ENCODE measurements at regions not wholly inside any gene's neighbourhood (a gene's known extent, or its start where the extent isn't known, plus 50 kb on each side); places are given as distances from the start of the nearest gene placed in this dataset.
"Not testable (repeated sequence)": the region's sequence is repeated elsewhere in the genome, so short reads cannot be mapped to it uniquely, and the experiment has no call there.

- no peak overlapping the region for H3K4me3 ChIP-seq (ENCODE audit: low read depth, low read length)
Measured at GRCh38 chr6:16909658-16910360, 148.5 kb upstream of the ATXN1 start.

GRCh38 chr6:16907991-16908390 is 146.7 kb upstream of the ATXN1 start:
- H3K4me3 ChIP-seq (ENCODE audit: low read depth, low read length), result no peak overlapping the region

GRCh38 chr6:16904957-16905356 is 143.7 kb upstream of the ATXN1 start:
- H3K4me3 ChIP-seq (ENCODE audit: low read depth, low read length), result no peak overlapping the region

- H3K4me3 ChIP-seq (ENCODE audit: low read depth, low read length), result no peak overlapping the region
Measured at GRCh38 chr6:16903470-16903869, 142.2 kb upstream of the ATXN1 start.

- H3K4me3 ChIP-seq (ENCODE audit: low read depth, low read length), result no peak overlapping the region
Measured at GRCh38 chr6:16902502-16902901, 141.2 kb upstream of the ATXN1 start.

- no peak overlapping the region for H3K4me3 ChIP-seq (ENCODE audit: low read depth, low read length)
Measured at GRCh38 chr6:16901782-16902181, 140.5 kb upstream of the ATXN1 start.

GRCh38 chr6:16901306-16901705 is 140.0 kb upstream of the ATXN1 start:
- no peak overlapping the region for H3K4me3 ChIP-seq (ENCODE audit: low read depth, low read length)

GRCh38 chr6:16898640-16899396 is 137.6 kb upstream of the ATXN1 start:
- H3K4me3 ChIP-seq (ENCODE audit: low read depth, low read length), result no peak overlapping the region

GRCh38 chr6:16897669-16898068 is 136.4 kb upstream of the ATXN1 start:
- no peak overlapping the region for H3K4me3 ChIP-seq (ENCODE audit: low read depth, low read length)

- no peak overlapping the region for H3K4me3 ChIP-seq (ENCODE audit: low read depth, low read length)
Measured at GRCh38 chr6:16894301-16894700, 133.0 kb upstream of the ATXN1 start.

- not testable (repeated sequence) for H3K4me3 ChIP-seq (ENCODE audit: low read depth, low read length)
Measured at GRCh38 chr6:16891110-16891509, 129.8 kb upstream of the ATXN1 start.

GRCh38 chr6:16885411-16886160 is 124.3 kb upstream of the ATXN1 start:
- no peak overlapping the region for H3K4me3 ChIP-seq (ENCODE audit: low read depth, low read length)

GRCh38 chr6:16884526-16884925 is 123.3 kb upstream of the ATXN1 start:
- H3K4me3 ChIP-seq (ENCODE audit: low read depth, low read length), result no peak overlapping the region

- H3K4me3 ChIP-seq (ENCODE audit: low read depth, low read length), result no peak overlapping the region
Measured at GRCh38 chr6:16883414-16883813, 122.2 kb upstream of the ATXN1 start.

GRCh38 chr6:16882230-16882629 is 121.0 kb upstream of the ATXN1 start:
- H3K4me3 ChIP-seq (ENCODE audit: low read depth, low read length), result no peak overlapping the region

GRCh38 chr6:16876852-16877251 is 115.6 kb upstream of the ATXN1 start:
- not testable (repeated sequence) for H3K4me3 ChIP-seq (ENCODE audit: low read depth, low read length)

GRCh38 chr6:16876201-16876600 is 114.9 kb upstream of the ATXN1 start:
- H3K4me3 ChIP-seq (ENCODE audit: low read depth, low read length), result no peak overlapping the region

- no peak overlapping the region for H3K4me3 ChIP-seq (ENCODE audit: low read depth, low read length)
Measured at GRCh38 chr6:16873698-16874097, 112.4 kb upstream of the ATXN1 start.

- H3K4me3 ChIP-seq (ENCODE audit: low read depth, low read length), result no peak overlapping the region
Measured at GRCh38 chr6:16872543-16873235, 111.4 kb upstream of the ATXN1 start.

- H3K4me3 ChIP-seq (ENCODE audit: low read depth, low read length), result no peak overlapping the region
Measured at GRCh38 chr6:16871047-16871446, 109.8 kb upstream of the ATXN1 start.

- no peak overlapping the region for H3K4me3 ChIP-seq (ENCODE audit: low read depth, low read length)
Measured at GRCh38 chr6:16868968-16869367, 107.7 kb upstream of the ATXN1 start.
